ENCODE measurements at regions not wholly inside any gene's neighbourhood (a gene's known extent, or its start where the extent isn't known, plus 50 kb on each side); places are given as distances from the start of the nearest gene placed in this dataset.

DNA sequence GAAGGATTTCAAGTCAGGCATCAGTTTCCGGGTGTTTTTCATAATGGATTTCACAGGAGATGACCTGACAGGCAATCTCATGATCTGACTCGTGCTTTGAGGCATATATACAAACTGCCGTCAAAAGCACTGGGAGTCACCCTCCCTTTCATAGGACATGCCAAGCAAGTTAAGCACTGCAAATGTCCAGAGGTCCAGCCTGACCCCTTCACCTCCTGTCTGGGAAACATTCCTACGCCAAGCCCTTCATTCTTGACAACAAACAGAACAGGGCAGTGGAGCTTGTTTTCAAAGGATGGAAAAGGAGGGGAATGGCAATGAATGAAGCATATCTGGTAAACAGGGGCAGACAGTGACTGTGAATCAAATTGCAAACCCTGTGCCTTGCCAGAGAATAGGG is 963.6 kb downstream of the BCL11A start:
- TF ChIP-seq, protein P1, sequence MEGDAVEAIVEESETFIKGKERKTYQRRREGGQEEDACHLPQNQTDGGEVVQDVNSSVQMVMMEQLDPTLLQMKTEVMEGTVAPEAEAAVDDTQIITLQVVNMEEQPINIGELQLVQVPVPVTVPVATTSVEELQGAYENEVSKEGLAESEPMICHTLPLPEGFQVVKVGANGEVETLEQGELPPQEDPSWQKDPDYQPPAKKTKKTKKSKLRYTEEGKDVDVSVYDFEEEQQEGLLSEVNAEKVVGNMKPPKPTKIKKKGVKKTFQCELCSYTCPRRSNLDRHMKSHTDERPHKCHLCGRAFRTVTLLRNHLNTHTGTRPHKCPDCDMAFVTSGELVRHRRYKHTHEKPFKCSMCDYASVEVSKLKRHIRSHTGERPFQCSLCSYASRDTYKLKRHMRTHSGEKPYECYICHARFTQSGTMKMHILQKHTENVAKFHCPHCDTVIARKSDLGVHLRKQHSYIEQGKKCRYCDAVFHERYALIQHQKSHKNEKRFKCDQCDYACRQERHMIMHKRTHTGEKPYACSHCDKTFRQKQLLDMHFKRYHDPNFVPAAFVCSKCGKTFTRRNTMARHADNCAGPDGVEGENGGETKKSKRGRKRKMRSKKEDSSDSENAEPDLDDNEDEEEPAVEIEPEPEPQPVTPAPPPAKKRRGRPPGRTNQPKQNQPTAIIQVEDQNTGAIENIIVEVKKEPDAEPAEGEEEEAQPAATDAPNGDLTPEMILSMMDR (IDR thresholded peaks at IDR 0.05; ENCODE audit: low read length) = no peak
- TF ChIP-seq EZH2 (IDR thresholded peaks at IDR 0.05; ENCODE audit: borderline replicate concordance, low read length) = no peak

All from OCI-LY1 (cell line).